T-helper 1 cell treated with Interleukin-12 subunit alpha and Interleukin-12 subunit beta and Interleukin-4 antibody, amounts not matched to agents 30 ng/mL and 1 ng/mL, for 36 hours (primary cell): ENCODE measurements at regions not wholly inside any gene's neighbourhood (a gene's known extent, or its start where the extent isn't known, plus 50 kb on each side); places are given as distances from the start of the nearest gene placed in this dataset.

Source experiments
- intact Hi-C: fragments of 100-400 bp; cut with micrococcal nuclease; formaldehyde crosslinking; loops from one replicate; pipeline ENCODE4 v1.15.1; 2024

DNA sequence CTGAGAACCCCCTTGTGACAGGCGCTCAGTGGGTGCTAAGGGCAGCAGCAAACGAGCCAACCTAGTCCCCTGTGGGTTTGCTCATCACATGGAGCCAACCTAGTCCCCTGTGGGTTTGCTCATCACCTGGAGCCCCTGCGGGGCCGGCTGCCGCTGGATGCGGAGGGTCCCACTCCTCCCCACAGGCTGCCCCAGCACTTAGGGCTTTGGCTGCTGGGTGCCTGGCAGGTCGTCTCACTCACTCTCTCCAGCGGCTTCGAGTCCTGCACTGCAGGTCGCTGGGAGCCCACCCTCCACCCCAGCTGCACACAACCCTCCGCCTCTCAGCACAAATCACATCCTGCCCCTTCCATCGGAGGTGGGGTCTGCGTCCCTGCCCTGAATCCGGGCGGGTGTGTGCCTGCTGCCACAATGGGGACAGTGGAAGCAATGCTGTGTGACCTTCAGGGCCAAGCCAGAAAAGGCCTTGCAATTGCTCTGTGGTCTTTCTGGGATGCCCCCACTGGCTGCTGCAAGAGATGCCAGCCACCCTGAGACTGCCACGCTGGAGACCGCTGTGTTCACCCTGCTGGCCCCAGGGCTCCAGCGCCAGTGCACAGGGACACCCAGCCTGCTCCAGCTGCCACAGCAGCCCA, 248.1 kb upstream of the SALL3 start:
- intact Hi-C loops = no loop called here

GRCh38 chr18:78732273-78733210, 247.1 kb upstream of the SALL3 start:
- intact Hi-C loops = no loop called here

DNA sequence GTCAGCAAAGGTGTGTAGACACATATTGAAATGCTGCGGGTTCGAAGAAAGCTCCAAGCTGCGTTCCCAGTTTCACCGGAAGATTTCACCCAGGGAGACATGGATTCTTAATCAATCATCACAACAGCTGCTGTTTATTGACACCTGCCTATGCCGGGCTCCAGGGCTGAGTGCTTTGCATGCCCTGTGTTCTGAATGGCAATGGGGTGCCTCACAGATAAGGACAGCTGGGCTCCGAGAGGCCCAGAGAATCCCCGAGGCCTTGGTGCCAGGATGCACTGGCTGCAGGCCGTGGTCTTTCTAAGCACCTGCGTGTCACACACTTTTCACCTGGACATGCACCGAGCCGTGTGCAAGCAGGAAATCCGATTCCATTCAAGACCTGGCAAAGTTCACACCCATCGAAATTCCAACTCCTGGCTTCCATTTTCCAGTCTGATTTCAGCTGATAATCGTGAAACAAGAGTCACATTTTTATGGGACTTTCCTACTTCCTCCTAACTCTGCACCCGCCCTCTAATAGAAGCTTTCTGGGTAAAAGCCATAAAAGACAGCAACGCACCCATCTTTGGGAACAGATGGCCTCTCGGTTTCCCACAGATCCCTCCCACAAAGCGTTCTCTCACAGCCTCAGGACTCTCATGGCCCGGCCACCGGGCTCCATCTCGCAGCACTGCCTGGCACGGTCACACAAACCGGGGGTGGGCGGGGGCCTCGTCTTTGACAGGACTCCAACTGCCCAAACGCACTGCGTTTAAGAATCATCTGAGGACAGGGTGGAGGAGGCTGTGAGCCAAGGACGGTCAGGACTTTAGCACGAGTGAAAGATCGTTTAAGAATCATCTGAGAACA, 245.6 kb upstream of the SALL3 start:
- intact Hi-C loops = no loop called here

GRCh38 chr18:78734614-78734945, 245.0 kb upstream of the SALL3 start:
- intact Hi-C loops = no loop called here

- intact Hi-C loops = no loop called here
Measured at GRCh38 chr18:78735131-78736014, 244.2 kb upstream of the SALL3 start.

DNA sequence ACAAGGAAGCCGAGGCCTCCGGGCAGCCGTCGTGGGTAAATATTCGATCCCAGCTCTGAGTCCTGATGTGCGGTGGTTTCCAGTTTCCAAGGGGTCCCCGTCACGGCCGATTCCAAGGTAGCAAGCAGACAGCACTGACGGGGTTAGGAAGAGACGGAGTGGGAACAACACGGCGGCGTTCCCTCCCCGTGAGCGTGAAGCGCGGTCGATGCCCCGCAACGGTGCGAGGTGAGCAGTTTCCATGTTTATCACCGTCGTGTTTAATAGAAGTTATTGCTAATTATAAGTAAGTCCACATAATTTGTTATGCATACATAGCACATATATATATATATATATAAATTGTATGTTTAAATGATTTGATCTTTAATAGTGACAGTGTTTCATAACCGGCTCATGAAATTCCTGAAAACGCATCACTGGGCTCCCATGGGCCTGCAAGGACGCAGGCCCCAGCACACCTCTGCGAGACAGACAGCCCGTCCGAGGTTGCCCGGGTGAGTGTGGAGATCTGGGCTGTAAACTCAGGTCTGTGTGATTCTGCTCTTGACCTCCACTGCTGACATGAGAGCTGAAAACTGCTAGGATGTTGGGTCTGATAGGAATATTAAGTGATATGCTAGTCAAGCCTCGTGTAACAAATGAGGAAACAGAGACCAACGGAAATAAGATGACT, 243.5 kb upstream of the SALL3 start:
- intact Hi-C loops = no loop called here

DNA sequence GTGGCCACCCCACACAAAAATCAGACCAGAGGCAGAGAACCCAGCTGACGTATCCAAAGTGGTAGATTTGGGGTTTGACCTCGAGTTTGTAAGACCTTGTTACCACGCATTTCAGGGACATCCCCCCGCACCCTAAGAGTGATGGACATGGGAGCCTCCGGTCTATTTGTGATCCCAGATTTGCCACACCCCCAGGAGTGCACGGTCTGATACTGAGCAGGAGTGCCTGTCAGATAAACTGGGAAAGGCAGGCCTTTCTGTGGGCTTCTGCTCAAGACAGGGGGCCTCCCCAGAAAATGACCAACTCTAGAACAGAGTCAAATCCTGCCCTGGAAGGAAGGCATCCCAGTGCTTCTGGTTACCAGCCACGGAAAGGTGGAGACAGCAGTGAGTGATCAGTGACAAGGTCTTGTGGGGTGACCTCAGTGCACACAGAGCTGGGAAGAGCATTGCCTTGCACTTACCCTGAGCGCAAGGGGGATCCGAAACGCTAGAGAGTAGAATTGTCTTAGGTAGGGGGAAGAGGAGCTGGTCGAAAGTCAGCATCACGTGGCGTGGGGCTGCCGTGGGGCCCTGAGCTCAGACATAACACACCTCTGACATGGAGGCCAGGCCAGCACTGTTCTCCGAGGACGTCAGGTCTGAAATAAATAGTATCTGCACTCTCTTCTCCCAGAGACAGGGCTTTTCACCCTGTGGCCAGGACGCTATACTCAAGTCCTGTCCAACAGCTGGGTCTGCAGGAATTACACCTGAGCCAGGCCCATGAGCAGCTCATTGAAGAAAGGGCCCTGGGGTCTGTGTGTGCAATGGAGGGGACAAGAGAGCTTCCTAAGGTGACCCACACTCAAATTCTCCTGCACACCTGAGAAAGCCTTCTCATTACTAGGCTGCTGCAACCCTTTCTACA, 242.4 kb upstream of the SALL3 start:
- intact Hi-C loops = no loop called here

- intact Hi-C loops = no loop called here
Measured at GRCh38 chr18:78738076-78738690, 241.4 kb upstream of the SALL3 start.

DNA sequence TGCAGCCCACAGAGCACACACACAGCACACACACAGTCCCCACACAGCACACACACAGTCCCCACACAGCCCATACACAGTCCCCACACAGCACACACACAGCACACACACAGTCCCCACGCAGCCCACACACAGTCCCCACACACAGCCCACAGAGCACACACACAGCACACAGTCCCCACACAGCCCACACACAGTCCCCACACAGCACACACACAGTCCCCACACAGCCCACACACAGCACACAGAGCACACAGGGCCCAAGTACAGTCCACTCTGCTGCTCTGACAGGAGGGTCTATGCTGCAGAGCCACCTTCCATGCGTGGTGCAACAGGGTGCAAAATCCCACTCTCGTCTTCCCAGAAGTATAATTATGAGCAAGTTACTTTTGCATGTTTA, 240.5 kb upstream of the SALL3 start:
- intact Hi-C loops = no loop called here

DNA sequence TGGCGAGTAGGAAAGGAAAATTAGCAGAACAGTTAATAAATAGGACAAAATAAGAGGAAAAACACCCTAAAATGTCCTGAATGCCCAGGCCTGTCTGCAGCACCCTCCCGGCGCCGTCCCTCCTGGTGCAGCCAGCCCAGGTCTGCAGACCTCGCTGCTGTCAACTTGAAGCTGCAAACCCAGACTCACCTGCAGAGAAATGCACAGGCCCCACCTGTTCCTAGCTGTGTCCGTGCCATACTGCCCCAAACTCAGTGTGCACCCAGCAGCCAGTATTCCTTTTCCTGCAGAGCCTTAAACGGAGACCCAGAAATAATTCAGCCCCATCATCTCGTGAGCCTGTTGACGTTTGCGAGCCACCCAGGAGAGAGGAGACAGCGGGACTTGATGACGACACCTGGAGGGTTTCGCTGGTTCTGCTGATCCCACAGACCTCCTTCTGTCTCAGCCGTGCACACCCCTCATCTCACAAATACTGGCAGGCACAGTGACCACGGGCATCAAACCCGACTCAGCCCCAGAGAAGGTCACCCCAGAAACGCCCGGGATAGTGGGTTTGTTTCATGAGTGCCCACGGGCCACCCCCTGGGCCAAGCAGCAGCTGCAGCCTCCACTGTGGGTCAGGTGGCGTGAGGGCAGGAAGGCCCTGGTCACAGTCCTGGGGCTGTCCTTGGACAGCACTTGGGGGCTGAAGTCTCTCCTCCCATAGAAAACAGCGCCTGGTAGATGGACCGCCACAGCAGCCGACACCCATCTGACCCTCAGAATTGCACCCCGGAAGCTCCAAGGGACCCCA, 239.5 kb upstream of the SALL3 start:
- intact Hi-C loops = no loop called here

GRCh38 chr18:78740876-78741275, 238.7 kb upstream of the SALL3 start:
- intact Hi-C loops = no loop called here

DNA sequence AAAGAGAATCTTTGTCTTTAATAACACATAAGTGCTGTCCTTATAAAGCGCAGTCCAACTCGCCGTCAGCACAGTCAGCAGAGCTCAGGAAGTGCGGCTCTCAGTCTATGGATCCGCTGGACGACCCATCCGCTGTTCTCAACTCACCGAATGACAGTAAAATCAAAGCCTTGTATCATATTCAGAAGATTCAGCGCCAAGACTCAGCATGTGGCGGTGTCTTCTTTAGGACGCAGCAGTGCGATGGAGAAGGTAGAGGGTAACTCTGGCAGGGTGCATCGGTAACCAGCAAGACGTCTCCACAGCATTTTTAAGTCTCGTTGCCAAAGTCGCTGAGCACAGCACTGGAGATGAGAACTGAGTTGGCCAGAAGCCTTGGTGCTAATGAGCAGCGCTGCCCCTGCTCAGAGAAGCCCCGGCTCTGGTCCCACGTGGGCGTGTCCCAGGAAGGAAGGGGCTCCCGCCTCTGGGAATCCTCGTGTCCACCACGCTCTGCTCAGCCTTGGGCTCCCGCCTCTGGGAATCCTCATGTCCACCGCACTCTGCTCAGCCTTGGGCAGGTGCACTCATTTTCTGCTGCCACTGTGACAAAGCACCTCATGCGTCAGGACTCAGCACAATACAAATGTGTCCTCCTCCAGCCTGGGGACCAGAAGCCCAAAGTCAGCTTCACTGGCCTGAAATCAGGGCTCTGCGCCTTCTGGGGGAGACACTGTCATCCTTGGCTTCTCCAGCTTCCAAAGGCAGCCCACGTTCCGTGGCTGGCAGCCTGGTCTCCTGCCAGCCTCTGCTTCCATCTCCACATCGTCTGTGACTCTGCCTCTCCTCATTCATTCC, 238.0 kb upstream of the SALL3 start:
- intact Hi-C loops = no loop called here

DNA sequence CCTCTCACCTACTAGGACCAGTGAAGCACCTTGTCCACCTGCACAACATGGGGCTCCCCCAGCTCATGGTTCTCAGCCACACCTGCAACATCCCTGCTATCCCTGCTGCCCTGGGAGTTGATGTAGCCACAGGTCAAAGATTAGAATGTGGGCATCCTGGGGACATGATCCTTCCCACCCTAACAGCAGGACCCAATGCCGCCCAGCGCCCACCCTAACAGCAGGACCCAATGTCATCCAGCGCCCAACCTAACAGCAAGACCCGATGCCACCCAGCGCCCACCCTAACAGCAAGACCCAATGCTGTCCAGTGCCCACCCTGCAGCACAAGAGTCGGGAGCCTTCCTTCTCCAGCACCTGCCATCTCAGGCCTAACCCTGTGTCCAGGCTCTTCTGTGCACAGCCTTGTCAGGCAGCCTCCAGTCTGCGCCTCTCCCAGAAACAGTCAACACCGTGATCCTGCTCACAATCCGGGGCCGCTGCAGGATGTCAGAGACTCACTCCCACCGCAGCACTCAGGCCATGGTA, 237.3 kb upstream of the SALL3 start:
- intact Hi-C loops = no loop called here

GRCh38 chr18:78743078-78743477, 236.5 kb upstream of the SALL3 start:
- intact Hi-C loops = no loop called here

DNA sequence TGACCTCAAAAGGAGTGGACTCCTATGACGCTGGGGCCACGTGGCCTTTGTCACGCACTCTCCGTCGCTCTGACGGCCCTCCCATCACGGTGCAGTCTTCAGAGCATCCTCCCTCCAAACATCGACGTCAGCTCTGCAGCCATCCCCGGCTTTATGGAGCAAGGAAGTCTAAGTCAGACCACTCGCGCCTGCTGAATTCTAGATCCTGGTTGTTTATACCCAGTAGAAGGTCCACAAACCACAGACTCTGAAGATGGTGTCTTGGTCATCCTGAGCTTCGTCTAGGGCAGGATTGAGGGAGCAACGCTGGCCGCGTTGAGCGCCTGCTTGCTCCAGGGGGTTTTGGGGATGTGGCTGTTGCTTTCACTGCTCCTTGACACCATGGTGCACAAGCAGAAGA, 228.0 kb upstream of the SALL3 start:
- intact Hi-C loops = no loop called here

- intact Hi-C loops = no loop called here
Measured at GRCh38 chr18:78753240-78753639, 226.4 kb upstream of the SALL3 start.
